ENCODE measurements at regions not wholly inside any gene's neighbourhood (a gene's known extent, or its start where the extent isn't known, plus 50 kb on each side); places are given as distances from the start of the nearest gene placed in this dataset.

DNA sequence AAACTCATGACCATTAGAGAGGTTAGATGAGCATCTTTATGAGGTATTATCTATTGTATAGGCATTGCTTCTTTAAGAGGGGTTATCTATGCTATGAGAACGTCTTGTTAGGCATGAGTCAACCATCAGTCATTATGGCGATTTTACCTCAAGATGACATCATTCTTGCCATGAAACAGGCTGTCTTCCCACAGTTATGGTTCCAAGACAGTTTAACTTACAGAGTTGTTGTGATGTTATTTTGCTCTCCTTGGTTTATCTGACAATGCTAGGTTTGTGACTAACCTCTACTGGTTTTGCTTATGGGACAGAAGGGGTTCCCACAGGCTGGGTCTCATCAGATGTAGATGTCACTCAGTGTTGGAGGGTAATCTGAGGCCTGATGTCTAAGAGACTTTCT lies 1864.7 kb upstream of the ACO1 start:
- intact Hi-C loops (cut with micrococcal nuclease) (no loop called here), in situ Hi-C loops (cut with MboI; ENCODE audit: low sequenced_read_pairs) (no loop called here), dilution Hi-C loops (cut with HindIII; ENCODE audit: low sequenced_read_pairs, unreplicated experiment) (no loop called here)
- Histone ChIP-seq H2AK5ac (ENCODE audit: low read depth, low read length) (no peak overlapping the region), H2BK15ac (ENCODE audit: low read depth, low read length) (no peak overlapping the region), H3K14ac (replicated peaks; ENCODE audit: low read depth, low read length) (no peak overlapping the region), H3K27ac (ENCODE audit: insufficient read depth, low read length) (no peak overlapping the region), H3K9ac (ENCODE audit: low read depth, low read length) (no peak overlapping the region), H3K79me1 (ENCODE audit: low read depth in 1 of 2, low read length in 2 of 2) (no peaks in the 10 kb centered on the region), H3K9me3 (ENCODE audit: control insufficient read depth, insufficient read depth, low read length) (peaks cover 11% of the 10 kb centered on the region), H3K36me3 (ENCODE audit: control insufficient read depth, insufficient read depth, low read length) (no peaks in the 10 kb centered on the region), H3K18ac (ENCODE audit: low read depth, low read length) (no peak overlapping the region), H4K8ac (ENCODE audit: low read depth in 2 of 2, low read length in 2 of 2) (no peak overlapping the region), H2AK9ac (replicated peaks; ENCODE audit: low read depth, low read length, poor library complexity) (no peak overlapping the region), H2BK120ac (ENCODE audit: low read depth, low read length) (no peak overlapping the region), H2BK20ac (ENCODE audit: low read depth, low read length) (no peak overlapping the region), H3K4ac (ENCODE audit: low read depth, low read length) (no peak overlapping the region), H3K4me2 (ENCODE audit: low read depth, low read length) (no peak overlapping the region), H3K23ac (ENCODE audit: low read depth, low read length) (no peak overlapping the region), H2BK5ac (ENCODE audit: low read depth, low read length, poor library complexity, severe bottlenecking) (no peak overlapping the region), H3K56ac (ENCODE audit: extremely low read depth, insufficient read depth, low read length) (no peak overlapping the region), H3K27me3 (ENCODE audit: control insufficient read depth, insufficient read depth, low read length) (no peaks in the 10 kb centered on the region), H3K4me1 (ENCODE audit: control insufficient read depth, insufficient read depth, low read length) (no peaks in the 10 kb centered on the region), H2AFZ (replicated peaks; ENCODE audit: low read length, poor library complexity) (no peak overlapping the region), H4K20me1 (ENCODE audit: insufficient read depth, low read length) (no peaks in the 10 kb centered on the region), H3K4me3 (ENCODE audit: insufficient read depth, low read depth, low read length) (no peak overlapping the region), H4K5ac (ENCODE audit: low read depth, low read length) (no peak overlapping the region), H3K9me1 (ENCODE audit: insufficient read depth, low read length) (no peaks in the 10 kb centered on the region), H4K91ac (ENCODE audit: insufficient read depth, low read depth, low read length) (no peak overlapping the region)
- no peak for DNase-seq
- ChIA-PET POLR2A (ENCODE audit: unreplicated experiment) (no interaction called here), CTCF (no interaction called here)
- no peak for ATAC-seq (ENCODE audit: low read depth)
- no TSS peak for BruUV-seq (replicated peaks)
- WGBS, 2 experiments (ENCODE audit: extremely low coverage in 2 of 2, insufficient read length in 1 of 2) = no CpG with 5 or more reads among the region's 2 CpGs
- no peak for TF ChIP-seq SMC3 (IDR thresholded peaks at IDR 0.05; ENCODE audit: low read depth, low read length)
- TF ChIP-seq, protein P1, sequence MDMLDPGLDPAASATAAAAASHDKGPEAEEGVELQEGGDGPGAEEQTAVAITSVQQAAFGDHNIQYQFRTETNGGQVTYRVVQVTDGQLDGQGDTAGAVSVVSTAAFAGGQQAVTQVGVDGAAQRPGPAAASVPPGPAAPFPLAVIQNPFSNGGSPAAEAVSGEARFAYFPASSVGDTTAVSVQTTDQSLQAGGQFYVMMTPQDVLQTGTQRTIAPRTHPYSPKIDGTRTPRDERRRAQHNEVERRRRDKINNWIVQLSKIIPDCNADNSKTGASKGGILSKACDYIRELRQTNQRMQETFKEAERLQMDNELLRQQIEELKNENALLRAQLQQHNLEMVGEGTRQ (IDR thresholded peaks at IDR 0.05; ENCODE audit: low read depth, low read length) = no peak
